Thyroid gland (tissue), 4 donors: ENCODE measurements at regions not wholly inside any gene's neighbourhood (a gene's known extent, or its start where the extent isn't known, plus 50 kb on each side); places are given as distances from the start of the nearest gene placed in this dataset.

Experiments used
- CTCF ChIP-seq, 6 experiments: fragments of 200-600 bp in 3 of 6; fragments of 450-650 bp in 3 of 6; sonication (generic) in 3 of 6; IDR thresholded peaks; one replicate each; pipeline ENCODE4 v1.5.1; 2016 to 2019; ENCODE audit warnings: antibody characterized with exemption in 6 of 6, mild to moderate bottlenecking in 2 of 6, inconsistent platforms in 1 of 6, moderate library complexity in 1 of 6
- POLR2A ChIP-seq, 2 donors: fragments of 450-650 bp; IDR thresholded peaks; one replicate each; pipeline ENCODE4 v1.6.1; 2017; ENCODE audit warnings: antibody characterized with exemption in 2 of 2, mild to moderate bottlenecking in 2 of 2, moderate library complexity in 1 of 2

- no peak for TF ChIP-seq CTCF (IDR thresholded peaks at IDR 0.05)
- TF ChIP-seq POLR2A (IDR thresholded peaks at IDR 0.05), result no peak
Measured at GRCh38 chr6:164243949-164244348, 829.4 kb downstream of the QKI start.
